Ovary (tissue), 3 donors: ENCODE measurements at regions not wholly inside any gene's neighbourhood (a gene's known extent, or its start where the extent isn't known, plus 50 kb on each side); places are given as distances from the start of the nearest gene placed in this dataset.

Source experiments
- EP300 ChIP-seq: sonication (generic); formaldehyde crosslinking; IDR thresholded peaks from one replicate; pipeline ENCODE4 v1.6.1; 2017; ENCODE audit warnings: antibody characterized with exemption
- POLR2A ChIP-seq: fragments of 450-650 bp; IDR thresholded peaks from one replicate; pipeline ENCODE4 v1.6.1; 2017; ENCODE audit warnings: antibody characterized with exemption, mild to moderate bottlenecking, moderate library complexity
- TF ChIP-seq, protein P1 (sequence below), 3 donors: fragments of 450-650 bp in 2 of 3; fragments of 200-600 bp in 1 of 3; IDR thresholded peaks; one replicate each; pipeline versions ENCODE4 v1.5.1 to v1.8.0; 2016 to 2022; ENCODE audit warnings: antibody characterized with exemption in 3 of 3, mild to moderate bottlenecking in 1 of 3
- donor health status: DM: no; HTN: no; CAD: no.

DNA sequence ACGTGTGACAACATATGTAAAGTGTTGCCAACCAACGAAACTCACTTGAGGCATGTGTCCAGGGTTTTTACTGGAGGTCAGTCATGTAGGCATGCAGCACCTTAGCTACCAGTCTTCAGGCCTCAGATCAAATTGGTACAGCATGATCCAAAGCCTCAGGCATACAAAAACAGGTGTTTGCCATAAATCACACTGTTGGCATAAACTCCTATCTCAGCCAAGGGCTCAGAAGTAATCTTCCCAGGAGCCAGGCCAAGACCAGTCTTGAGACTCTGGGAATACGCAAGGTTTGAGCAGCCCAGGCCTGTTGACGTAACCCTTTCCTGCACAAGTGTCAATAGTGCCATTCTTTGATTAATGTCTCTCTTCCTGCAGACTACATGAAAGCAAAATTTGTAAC, 163.5 kb downstream of the PRL start:
- TF ChIP-seq POLR2A (no peak), EP300 (no peak)
- TF ChIP-seq, protein P1, sequence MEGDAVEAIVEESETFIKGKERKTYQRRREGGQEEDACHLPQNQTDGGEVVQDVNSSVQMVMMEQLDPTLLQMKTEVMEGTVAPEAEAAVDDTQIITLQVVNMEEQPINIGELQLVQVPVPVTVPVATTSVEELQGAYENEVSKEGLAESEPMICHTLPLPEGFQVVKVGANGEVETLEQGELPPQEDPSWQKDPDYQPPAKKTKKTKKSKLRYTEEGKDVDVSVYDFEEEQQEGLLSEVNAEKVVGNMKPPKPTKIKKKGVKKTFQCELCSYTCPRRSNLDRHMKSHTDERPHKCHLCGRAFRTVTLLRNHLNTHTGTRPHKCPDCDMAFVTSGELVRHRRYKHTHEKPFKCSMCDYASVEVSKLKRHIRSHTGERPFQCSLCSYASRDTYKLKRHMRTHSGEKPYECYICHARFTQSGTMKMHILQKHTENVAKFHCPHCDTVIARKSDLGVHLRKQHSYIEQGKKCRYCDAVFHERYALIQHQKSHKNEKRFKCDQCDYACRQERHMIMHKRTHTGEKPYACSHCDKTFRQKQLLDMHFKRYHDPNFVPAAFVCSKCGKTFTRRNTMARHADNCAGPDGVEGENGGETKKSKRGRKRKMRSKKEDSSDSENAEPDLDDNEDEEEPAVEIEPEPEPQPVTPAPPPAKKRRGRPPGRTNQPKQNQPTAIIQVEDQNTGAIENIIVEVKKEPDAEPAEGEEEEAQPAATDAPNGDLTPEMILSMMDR (IDR thresholded peaks at IDR 0.05): no peak
